Activated T-cell treated with anti-CD3 and anti-CD28 coated beads for 4 hours (primary cell): ENCODE measurements at regions not wholly inside any gene's neighbourhood (a gene's known extent, or its start where the extent isn't known, plus 50 kb on each side); places are given as distances from the start of the nearest gene placed in this dataset.

Source experiments
- DNase-seq: peaks from one replicate; pipeline ENCODE4 v3.0.0-alpha.2; 2020

- DNase-seq, result no peak
These were observed 495.7 kb downstream of the SHISA9 start for GRCh38 chr16:13397126-13397525.

DNA sequence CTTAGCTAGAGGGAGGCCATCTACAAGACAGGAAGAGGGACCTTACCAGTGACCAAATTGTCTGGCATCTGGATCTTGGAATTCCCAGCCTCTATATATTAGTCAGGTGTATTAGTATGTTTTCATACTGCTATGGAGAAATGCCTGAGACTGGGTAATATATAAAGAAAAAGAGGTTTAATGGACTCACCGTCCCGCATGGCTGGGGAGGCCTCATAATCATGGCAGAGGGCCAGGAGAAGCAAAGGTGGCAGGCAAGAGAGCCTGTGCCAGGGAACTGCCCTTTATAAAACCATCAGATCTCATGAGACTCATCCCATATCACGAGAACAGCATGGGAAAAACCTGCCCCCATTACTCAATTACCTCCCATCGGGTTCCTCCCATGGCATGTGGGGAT is 500.2 kb downstream of the SHISA9 start:
- DNase-seq, result no peak

DNA sequence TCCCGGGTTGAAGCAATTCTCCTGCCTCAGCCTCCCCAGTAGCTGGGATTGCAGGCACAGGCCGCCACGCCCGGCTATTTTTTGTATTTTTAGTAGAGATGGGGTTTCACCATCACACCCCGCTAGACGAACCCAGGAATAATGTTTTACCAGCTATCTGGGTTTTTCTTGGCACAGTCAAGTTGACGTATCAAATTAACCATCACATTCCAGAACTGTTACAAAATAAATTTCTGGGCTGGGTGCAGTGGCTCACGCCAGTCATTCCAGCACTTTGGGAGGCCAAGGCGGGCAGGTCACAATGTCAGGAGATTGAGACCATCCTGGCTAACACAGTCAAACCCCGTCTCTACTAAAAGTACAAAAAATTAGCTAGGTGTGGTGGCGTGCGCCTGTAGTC is 501.2 kb downstream of the SHISA9 start:
- no peak for DNase-seq

GRCh38 chr16:13403326-13403725 is 501.9 kb downstream of the SHISA9 start:
- DNase-seq, result no peak

- no peak for DNase-seq
These were observed 505.8 kb upstream of the ERCC4 start for GRCh38 chr16:13414154-13414553.

DNA sequence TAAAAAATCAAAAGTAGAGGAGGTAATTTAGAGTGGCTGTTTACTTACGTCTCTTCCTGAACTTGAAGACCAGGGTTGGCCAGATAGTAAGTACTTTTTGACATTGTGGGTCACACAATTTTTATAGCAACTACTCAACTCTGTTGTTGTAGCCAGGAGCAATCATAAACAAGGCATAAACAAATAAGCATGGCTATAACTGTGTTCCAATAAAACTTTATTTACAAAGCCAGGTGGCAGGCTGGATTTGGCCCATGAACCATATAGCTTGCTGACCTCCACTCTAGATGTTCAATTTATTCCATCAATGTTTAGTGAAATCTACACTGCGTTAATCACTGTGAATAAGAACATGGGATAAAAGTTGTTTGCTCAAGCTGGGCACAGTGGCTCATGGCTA is 500.4 kb upstream of the ERCC4 start:
- no peak for DNase-seq

DNA sequence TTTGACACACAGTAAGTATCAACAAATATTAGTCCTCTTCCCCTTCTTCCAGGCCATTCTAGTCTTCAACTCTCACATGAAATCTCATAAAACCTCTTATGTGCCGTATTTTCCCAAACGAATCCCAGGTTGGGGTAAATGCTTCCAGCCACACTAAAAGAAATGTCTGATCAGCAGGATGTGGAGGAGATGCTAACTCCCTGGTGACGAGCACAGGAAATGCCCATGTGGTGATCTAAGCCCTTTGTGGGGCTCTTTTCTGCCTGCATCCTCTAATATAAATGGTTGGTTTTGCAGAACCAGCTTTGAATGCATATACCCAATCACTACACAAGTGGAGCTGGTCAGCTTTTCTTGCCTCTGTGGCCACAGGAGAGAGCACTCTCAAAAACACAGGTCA is 498.2 kb upstream of the ERCC4 start:
- no peak for DNase-seq

DNA sequence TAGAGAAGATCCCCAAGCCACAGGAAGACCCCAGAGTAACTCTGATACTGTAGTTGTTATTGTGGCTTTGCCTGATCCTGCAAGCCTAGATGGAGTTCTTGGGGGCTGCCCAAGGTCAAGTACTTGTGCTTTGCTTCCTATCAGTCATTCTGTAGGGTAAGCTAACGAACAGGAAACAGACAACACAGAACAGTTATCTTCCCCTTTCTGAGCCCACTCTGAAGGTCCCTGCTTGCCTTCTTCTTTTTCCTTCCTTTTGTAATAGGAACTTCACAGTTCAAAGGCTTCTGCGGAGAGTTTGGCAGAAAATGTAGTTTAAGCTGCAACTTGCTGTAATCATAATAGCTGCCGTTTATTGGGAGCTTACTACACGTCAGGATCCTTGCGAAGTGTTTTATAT is 494.1 kb upstream of the ERCC4 start:
- DNase-seq, result no peak

- no peak for DNase-seq
These were observed 493.7 kb upstream of the ERCC4 start for GRCh38 chr16:13426269-13426668.

GRCh38 chr16:13426736-13427135 is 493.2 kb upstream of the ERCC4 start:
- DNase-seq, result no peak

DNA sequence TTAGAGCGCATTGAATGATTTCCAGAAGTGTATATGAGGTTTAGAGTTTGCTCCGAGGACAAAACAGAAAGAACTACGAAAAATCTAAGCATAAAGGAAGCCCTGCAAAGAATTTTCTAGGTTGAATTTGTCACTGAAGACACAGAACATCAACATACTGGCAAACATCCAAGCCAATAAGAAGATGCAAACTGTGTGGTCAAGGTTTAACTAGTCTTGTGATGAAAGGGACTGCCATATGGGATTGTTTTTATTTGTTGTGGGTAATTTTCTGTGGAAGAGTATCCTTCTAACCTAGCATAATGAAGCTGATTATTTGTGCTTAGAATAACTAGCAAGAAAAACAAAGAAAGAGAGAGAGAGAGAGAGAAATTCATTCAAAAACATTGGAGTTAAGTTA is 492.0 kb upstream of the ERCC4 start:
- no peak for DNase-seq

DNA sequence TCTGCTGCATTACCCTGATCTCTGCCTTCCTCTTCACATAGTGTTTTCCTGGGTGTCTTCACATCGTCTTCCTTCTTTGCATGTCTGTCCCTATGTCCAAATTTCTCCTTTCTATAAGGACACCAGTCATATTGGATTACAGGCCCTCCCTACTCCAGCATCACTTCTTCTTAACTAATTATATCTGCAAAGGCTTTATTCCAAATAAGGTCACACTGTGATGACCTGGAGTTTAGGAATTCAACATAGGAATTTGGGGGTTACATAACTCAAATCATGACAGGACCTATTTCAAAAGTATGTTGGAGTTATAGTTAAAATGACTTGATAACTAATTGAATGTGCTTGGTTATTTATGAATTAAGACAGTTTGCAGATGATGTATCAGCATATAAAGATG is 490.5 kb upstream of the ERCC4 start:
- DNase-seq, result no peak

GRCh38 chr16:13435415-13435814 is 484.5 kb upstream of the ERCC4 start:
- no peak for DNase-seq

GRCh38 chr16:13435873-13436474 is 484.0 kb upstream of the ERCC4 start:
- DNase-seq, result no peak

DNA sequence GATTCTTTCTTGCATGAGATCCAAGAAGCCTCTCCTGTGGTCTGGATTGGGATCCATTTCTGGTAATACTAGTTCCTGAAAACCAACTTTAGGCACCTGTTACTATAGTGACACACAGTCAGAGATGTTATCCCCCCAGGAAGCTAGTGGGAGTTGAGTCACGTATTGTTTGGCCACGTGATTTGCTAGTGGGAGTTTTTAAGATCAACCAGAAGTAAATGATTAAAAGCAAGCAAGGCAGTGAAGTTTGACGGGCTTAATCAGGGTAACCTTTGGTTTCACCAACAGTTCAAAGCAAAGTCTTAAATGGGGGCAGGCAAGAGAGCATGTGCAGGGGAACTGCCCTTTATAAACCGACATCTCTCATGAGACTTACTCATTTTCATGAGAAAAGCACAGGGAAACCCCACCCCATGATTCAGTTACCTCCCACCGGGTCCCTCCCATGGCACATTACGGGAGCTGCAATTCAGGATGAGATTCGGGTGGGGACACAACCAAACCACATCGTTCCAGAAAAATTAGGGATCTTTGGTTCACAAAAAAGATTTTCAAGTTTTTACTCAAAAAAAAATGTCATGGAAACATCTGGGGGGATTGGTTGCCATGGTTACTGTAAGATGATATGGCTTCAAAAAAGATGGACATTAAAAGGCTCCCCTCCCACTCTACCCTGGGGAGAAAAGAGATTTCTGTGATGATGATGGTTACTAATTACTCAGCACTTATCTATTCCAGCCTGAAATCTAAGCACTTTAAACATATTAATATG is 483.1 kb upstream of the ERCC4 start:
- DNase-seq, result no peak

GRCh38 chr16:13437413-13437795 is 482.6 kb upstream of the ERCC4 start:
- DNase-seq, result no peak

GRCh38 chr16:13438064-13438463 is 481.9 kb upstream of the ERCC4 start:
- DNase-seq, result no peak

GRCh38 chr16:13439766-13440165 is 480.2 kb upstream of the ERCC4 start:
- no peak for DNase-seq

DNA sequence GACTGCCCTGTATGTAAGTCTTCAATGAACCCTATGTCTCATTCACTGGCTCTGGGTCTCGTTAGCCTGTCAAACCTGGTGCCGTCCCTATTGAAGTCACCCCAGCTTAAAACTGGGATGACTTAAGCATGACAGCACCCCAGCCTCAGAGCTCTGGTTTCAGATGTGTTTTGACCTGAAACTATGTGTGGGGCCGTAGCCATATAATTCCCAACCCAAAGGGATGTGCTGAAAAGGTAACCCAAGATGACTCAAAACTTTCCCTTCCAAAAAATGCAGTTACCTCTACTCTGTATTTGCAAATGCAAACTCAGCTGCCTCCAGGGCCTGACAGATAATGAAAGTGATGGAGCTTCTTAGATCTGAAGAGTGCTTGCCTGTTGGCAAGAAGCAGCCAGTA is 478.3 kb upstream of the ERCC4 start:
- DNase-seq, result no peak

DNA sequence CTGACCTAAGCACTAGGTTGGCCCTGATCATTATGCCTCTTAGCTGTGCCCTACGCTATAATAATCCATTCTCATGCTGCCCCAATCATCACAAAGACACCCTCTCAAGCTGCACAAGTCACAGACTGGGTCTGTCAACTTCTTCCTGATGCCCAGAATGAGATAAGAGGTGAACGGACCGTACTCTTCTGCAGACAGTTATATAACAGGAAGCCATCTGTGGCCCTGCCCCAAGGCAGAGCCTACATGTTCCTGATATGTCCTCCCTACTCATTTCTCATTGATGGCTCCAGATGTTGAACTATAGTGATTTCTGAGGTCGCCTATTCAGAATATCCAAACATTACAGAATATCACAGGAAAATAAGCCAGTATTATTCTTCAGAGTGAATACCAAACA is 471.6 kb upstream of the ERCC4 start:
- no peak for DNase-seq

DNA sequence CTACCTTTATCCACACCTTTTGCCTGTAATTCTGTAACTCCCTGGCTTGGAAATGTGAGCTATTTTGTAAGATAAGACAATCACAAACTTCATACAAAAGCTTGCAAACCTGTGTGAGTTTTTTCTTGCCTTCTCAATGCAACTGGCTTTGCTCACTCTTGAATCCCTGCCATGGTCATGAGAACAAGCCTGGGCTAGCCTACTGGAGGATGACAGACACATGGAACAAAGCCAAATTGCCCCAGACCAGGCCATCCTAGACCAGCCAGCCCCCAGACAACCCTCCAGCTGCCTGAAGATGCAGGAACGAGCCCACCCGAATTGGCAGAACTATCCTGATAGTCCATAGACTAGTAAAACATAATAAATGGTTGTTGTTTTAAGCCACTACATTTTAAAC is 466.6 kb upstream of the ERCC4 start:
- DNase-seq, result no peak

- no peak for DNase-seq
These were observed 465.9 kb upstream of the ERCC4 start for GRCh38 chr16:13453938-13454553.

DNA sequence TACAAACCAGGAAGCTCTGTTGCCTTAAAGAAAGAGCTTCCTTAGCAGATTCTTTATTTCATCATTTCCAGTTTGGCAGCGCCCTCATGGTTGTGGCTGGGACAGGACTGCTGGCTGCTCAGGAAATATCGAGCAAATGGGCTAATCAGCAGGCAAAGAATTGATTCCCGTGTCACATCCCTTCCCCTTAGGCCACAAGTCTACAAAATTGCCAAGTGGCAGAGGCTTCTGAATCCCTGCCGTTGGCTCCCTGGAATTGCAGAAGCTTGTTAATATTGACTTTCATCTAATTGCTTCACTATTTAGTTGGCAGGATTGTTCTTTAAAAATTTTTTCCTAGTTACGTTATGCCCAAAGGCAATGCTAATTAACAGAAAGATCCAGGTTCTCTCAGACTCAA is 456.3 kb upstream of the ERCC4 start:
- no peak for DNase-seq

- DNase-seq, result no peak
These were observed 448.9 kb upstream of the ERCC4 start for GRCh38 chr16:13471036-13471435.

GRCh38 chr16:13478991-13479390 is 441.0 kb upstream of the ERCC4 start:
- no peak for DNase-seq
